GM12874 (cell line): ENCODE measurements at regions not wholly inside any gene's neighbourhood (a gene's known extent, or its start where the extent isn't known, plus 50 kb on each side); places are given as distances from the start of the nearest gene placed in this dataset.

Source experiments
- TF ChIP-seq, protein P1 (sequence below): IDR thresholded peaks from 2 replicates; pipeline ENCODE4 v1.5.1; 2011; ENCODE audit warnings: low read depth, mild to moderate bottlenecking, control low read depth, low read length, moderate library complexity; ENCODE audit not compliant: insufficient read depth

DNA sequence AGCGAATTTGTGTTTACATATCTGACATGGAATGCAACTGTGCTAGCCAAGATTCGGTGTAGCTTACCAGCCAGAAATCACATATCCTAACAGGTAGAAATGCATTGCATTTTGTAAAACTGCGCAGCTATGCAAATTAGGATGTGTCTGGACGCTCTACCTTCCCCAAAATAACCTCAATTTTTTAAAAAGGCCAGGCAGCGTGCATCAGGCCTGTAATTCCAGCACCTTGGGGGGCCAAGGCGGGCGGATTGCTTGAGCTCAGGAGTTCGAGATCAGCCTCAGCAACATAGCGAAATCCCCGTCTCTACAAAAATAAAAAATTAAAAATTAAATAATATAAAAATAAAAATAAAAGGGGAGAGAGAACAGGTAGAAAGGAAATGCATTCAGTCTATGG is 305.0 kb downstream of the TYW1 start:
- TF ChIP-seq, protein P1, sequence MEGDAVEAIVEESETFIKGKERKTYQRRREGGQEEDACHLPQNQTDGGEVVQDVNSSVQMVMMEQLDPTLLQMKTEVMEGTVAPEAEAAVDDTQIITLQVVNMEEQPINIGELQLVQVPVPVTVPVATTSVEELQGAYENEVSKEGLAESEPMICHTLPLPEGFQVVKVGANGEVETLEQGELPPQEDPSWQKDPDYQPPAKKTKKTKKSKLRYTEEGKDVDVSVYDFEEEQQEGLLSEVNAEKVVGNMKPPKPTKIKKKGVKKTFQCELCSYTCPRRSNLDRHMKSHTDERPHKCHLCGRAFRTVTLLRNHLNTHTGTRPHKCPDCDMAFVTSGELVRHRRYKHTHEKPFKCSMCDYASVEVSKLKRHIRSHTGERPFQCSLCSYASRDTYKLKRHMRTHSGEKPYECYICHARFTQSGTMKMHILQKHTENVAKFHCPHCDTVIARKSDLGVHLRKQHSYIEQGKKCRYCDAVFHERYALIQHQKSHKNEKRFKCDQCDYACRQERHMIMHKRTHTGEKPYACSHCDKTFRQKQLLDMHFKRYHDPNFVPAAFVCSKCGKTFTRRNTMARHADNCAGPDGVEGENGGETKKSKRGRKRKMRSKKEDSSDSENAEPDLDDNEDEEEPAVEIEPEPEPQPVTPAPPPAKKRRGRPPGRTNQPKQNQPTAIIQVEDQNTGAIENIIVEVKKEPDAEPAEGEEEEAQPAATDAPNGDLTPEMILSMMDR = no peak

DNA sequence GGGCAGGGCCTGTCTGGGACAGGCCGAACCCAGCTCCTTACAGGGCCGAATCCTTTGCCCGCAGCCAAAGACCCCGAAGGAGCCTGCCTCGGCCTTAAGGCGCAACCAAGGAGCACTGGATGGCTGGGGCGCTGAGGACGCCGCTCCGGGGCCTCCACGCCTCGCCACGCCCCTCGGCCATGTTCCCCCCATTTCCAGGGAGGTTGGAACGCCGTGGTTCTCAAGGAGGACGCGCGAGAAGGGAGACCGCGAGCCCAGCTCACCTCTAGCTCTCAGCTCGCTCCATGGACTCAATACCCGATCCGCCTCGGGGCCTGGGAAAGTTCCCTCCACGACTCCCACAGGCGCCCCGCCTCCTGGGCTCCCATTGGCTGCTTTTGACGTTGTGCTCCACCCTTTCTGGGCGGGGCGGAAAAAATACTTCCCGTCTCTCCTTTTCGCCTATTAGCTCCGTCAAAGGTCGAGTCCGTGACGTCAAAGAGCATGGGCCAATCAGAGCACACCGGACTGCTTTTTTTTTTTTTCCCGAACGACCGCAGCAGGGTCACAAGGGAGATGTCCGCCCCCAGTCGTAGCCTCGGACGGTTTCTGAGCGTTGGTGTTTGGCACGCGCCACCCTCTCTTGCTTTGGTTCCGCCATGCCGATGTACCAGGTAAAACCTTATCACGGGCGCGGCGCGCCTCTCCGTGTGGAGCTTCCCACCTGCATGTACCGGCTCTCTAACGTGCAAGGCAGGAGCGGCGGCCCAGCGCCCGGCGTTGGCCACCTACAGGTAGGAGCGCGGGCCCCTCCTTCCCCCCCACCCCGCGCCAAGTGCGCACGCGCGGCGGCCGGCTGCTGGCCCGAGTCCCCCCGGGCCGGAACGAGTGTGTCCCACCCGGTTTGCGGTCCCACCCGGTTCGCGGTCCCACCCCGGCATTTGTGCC is 305.7 kb downstream of the TYW1 start:
- TF ChIP-seq, protein P1 = peak; percentile 27; the same call in 1 of the 2 replicates

DNA sequence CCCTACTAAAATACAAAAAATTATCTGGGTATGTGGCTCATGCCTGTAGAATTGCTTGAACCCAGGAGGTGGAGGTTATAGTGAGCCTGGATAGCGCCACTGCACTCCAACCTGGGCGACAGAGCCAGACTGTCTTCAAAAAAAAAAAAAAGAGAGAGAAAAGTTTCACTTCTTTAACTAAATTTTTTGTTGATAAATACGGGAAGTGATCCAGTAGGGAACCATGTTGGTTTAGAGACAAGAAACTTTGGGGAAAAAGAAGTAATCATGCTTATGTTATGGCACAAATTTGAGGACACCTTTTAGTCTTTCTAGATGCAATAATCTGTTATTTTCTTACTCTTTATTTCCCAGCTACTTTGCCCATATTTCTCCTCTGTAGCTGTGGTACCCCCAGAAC is 309.7 kb downstream of the TYW1 start:
- TF ChIP-seq, protein P1 = no peak

DNA sequence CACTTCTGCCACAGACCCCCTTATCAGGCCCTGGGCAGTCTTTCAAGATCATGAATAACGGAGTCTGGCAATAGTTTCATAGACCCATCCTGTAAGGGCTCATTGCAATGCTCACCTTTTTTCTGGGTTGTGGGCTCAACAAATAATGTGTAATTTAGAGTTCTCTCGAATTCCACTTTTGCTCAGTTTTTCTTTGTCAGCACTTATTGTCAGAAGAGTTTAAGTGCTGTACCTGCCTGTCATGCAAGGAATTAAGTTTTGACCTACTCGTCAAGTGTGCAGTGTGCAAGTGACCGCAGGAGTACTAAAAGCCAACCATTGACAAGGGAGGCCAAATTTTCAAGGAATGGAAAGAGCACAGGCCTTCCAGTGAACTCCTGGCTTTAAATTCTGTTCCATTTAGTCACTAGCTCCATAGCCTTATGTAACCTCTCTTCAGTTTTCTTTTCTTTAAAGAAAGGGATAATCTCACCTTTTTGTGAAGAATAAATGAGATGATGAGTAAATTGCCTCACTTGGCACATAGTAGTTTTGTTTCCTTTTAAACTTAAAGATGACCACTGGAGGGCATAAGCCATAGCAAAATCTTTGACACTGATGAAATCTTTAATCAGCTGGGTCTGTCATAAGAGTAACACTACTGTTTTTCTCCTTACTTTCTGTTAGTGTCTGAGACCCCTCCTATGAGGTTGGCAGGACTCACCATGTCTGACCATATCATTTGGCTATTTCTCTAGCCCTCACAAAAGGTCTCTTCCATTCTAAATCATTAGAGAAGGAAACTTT is 313.3 kb downstream of the TYW1 start:
- TF ChIP-seq, protein P1 = no peak

DNA sequence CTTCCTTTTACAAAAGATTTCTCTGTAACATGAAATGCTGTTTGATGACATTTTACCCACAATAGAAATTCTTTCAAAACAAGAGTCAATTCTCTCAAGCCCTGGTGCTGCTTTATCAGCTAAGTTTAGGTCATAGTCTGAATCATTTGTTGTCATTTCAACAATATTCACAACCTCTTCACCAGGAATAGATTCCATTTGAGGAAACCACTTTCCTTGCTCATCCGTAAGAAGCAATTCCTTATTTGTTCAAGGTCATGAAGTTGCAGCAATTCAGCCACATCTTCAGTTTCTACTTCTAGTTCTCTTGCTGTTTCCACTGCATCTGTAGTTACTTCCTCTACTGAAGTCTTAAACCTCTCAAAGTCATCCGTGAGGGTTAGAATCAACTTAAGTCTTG is 315.3 kb downstream of the TYW1 start:
- TF ChIP-seq, protein P1 = no peak

DNA sequence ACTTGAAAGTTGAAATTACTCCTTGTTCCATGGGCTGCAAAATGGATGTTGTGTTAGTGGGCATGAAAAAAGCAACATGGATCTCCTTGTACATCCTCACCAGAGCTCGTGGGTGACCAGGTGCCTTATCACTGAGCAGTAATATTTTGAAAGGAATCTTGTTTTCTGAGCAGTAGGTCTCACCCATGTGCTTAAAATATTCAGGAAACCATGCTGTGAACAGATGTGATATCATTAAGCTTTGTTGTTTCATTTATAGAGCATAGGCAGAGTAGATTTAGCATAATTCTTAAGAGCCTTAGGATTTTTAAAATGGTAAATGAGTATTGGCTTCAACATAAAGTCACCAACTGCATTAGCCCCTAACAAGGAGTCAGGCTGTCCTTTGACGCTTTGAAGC is 316.6 kb downstream of the TYW1 start:
- TF ChIP-seq, protein P1 = no peak

DNA sequence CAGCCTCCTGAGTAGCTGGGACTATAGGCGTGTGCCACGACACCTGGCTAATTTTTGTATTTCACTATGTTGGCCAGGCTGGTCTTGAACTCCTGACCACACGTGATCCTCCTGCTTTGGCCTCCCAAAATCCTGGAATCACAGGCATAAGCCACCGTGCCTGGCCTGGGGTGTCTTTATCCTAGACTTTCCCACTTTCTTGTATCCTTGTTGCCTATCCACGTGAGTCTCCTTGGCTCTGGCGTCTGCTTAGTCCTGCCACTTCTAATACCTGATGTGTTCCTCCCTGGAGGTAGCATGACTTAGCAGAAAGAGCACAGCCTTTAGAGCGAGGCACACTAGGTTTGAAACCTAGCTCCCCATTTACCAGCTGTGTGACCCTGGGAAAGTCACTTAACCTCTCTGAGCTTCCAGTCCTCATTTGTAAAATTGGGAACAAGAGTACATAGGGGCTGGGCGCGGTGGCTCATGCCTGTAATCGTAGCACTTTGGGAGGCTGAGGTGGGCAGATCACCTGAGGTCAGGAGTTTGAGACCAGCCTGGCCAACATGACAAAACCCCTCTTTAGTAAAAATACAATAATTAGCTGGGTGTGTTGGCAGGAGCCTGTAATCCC is 344.6 kb downstream of the TYW1 start:
- TF ChIP-seq, protein P1 = no peak
